Mesenchymal stem cell (in vitro differentiated cells and primary cell): ENCODE measurements at regions not wholly inside any gene's neighbourhood (a gene's known extent, or its start where the extent isn't known, plus 50 kb on each side); places are given as distances from the start of the nearest gene placed in this dataset.

Source experiments
- DNase-seq: peaks from one replicate; pipeline ENCODE4 v3.0.0-alpha.2; 2013
- H2AFZ ChIP-seq: one replicate; pipeline ENCODE4 v1.6.1; 2013; ENCODE audit warnings: low read depth, mild to moderate bottlenecking, control low read depth, inconsistent platforms, low read length, moderate library complexity
- H2AK5ac ChIP-seq: 2 replicates; pipeline ENCODE4 v1.6.1; 2013; ENCODE audit warnings: low read length, moderate library complexity, mild to moderate bottlenecking, inconsistent platforms; ENCODE audit not compliant: severe bottlenecking
- H2BK120ac ChIP-seq: one replicate; pipeline ENCODE4 v1.6.1; 2013; ENCODE audit warnings: low read depth, mild to moderate bottlenecking, inconsistent platforms, low read length, moderate library complexity
- H2BK12ac ChIP-seq, 2 experiments: one replicate each; pipeline ENCODE4 v1.6.1; 2013; ENCODE audit warnings: inconsistent platforms in 2 of 2, low read length in 2 of 2, mild to moderate bottlenecking in 2 of 2, moderate library complexity in 2 of 2, control low read depth in 1 of 2
- H2BK15ac ChIP-seq: one replicate; pipeline ENCODE4 v1.6.1; 2013; ENCODE audit warnings: mild to moderate bottlenecking, low read depth, inconsistent platforms; ENCODE audit not compliant: poor library complexity, severe bottlenecking
- H2BK5ac ChIP-seq: 2 replicates; pipeline ENCODE4 v1.6.1; 2013; ENCODE audit warnings: low read depth, mild to moderate bottlenecking, low read length, control low read depth, inconsistent platforms; ENCODE audit not compliant: poor library complexity, severe bottlenecking
- H3K14ac ChIP-seq, 2 experiments: one replicate each; pipeline ENCODE4 v1.6.1; 2013; ENCODE audit warnings: inconsistent platforms in 2 of 2, low read length in 2 of 2, control low read depth in 1 of 2, mild to moderate bottlenecking in 1 of 2, moderate library complexity in 1 of 2
- H3K18ac ChIP-seq, 2 experiments: one replicate each; pipeline ENCODE4 v1.6.1; 2013; ENCODE audit warnings: inconsistent platforms in 2 of 2, low read length in 2 of 2, control low read depth in 1 of 2, low read depth in 1 of 2, mild to moderate bottlenecking in 1 of 2
- H3K23ac ChIP-seq, 2 experiments: one replicate each; pipeline ENCODE4 v1.6.1; 2013; ENCODE audit warnings: inconsistent platforms in 2 of 2, low read length in 2 of 2, mild to moderate bottlenecking in 2 of 2, moderate library complexity in 2 of 2, control low read depth in 1 of 2
- H3K27ac ChIP-seq: 2 replicates; pipeline ENCODE4 v1.5.1; 2013; ENCODE audit warnings: mild to moderate bottlenecking, moderate library complexity, low read length, control low read depth, inconsistent platforms; ENCODE audit not compliant: poor library complexity, severe bottlenecking
- H3K27me3 ChIP-seq, 2 experiments: 2 replicates each; pipeline versions ENCODE4 v1.6.1 to v1.7.0; 2013; ENCODE audit warnings: low read length in 2 of 2, mild to moderate bottlenecking in 2 of 2, moderate library complexity in 2 of 2, control low read depth in 1 of 2, inconsistent platforms in 1 of 2; ENCODE audit not compliant: control insufficient read depth in 1 of 2, insufficient read depth in 1 of 2
- H3K36me3 ChIP-seq, 2 experiments: 2 replicates each; pipeline versions ENCODE4 v1.6.1 to v1.7.0; 2013; ENCODE audit warnings: low read length in 2 of 2, control low read depth in 1 of 2, inconsistent platforms in 1 of 2, low read depth in 1 of 2, mild to moderate bottlenecking in 1 of 2; ENCODE audit not compliant: insufficient read depth in 2 of 2, control insufficient read depth in 1 of 2
- H3K4ac ChIP-seq, 2 experiments: one replicate each; pipeline ENCODE4 v1.6.1; 2013; ENCODE audit warnings: inconsistent platforms in 2 of 2, low read length in 2 of 2, mild to moderate bottlenecking in 2 of 2, moderate library complexity in 2 of 2, control low read depth in 1 of 2, low read depth in 1 of 2
- H3K4me1 ChIP-seq: 2 replicates; pipeline ENCODE4 v1.6.1; 2013; ENCODE audit warnings: low read depth, low read length, control low read depth; ENCODE audit not compliant: control insufficient read depth, insufficient read depth
- H3K4me2 ChIP-seq: 2 replicates; pipeline ENCODE4 v1.6.1; 2013; ENCODE audit warnings: low read length, mild to moderate bottlenecking, inconsistent platforms; ENCODE audit not compliant: poor library complexity, severe bottlenecking
- H3K4me3 ChIP-seq, 2 experiments: 2 replicates each; pipeline versions ENCODE4 v1.5.1 to v1.7.0; 2013; ENCODE audit warnings: low read length in 2 of 2, mild to moderate bottlenecking in 2 of 2, control low read depth in 1 of 2, low read depth in 1 of 2; ENCODE audit not compliant: insufficient read depth in 1 of 2
- H3K79me1 ChIP-seq: replicated peaks from 2 replicates; pipeline ENCODE4 v1.6.1; 2013; ENCODE audit warnings: mild to moderate bottlenecking, control low read depth, low read length, inconsistent platforms; ENCODE audit not compliant: poor library complexity, severe bottlenecking
- H3K9ac ChIP-seq: 2 replicates; pipeline ENCODE4 v1.7.0; 2013; ENCODE audit warnings: mild to moderate bottlenecking, low read length, moderate library complexity
- H3K9me3 ChIP-seq: 2 replicates; pipeline ENCODE4 v1.7.0; 2013; ENCODE audit warnings: mild to moderate bottlenecking, low read length; ENCODE audit not compliant: control insufficient read depth
- H4K8ac ChIP-seq: one replicate; pipeline ENCODE4 v1.6.1; 2013; ENCODE audit warnings: inconsistent platforms, mild to moderate bottlenecking, low read length, moderate library complexity
- H4K91ac ChIP-seq: one replicate; pipeline ENCODE4 v1.6.1; 2013; ENCODE audit warnings: mild to moderate bottlenecking, low read length, inconsistent platforms
- WGBS: methylation state at CpG from one replicate; pipeline ENCODE4 v1.1.7; 2013; ENCODE audit warnings: mixed read lengths; 5-methylcytosine and 5-hydroxymethylcytosine counted together

DNA sequence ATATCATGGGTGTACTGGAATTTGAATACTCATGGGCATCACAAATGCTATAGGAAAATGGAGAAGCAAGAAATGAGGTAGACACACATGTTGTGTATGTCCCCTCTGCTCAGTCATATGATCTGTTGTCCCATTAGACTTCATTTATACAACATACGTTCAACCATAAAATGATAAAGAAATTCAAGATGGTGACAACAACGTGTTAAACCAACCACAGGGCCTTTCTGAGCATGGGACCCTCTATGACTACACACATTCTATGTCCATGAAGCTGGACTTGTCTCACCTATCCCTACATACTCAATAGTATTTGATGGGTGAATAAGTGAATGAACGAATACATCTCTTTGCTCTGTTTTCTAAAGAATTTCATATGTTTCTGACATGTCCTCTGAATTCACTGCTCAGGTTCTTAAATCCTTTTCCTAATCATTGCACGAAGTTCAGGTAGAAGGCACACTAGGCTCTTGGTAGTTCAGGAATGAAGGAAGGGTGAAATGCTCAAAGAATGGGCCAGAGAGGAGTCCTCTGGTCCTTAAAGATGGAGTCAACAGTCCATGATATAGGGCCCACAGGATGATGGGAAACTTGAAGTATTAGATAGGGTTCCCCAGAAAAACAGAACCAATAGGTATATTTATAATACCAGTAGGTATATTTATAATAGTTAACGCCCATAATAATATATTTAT lies 105.7 kb upstream of the PPM1H start:
- no peak overlapping the region for H4K8ac ChIP-seq
- no peaks in the 10 kb centered on the region for H3K9me3 ChIP-seq
- no peak for DNase-seq
- no peak overlapping the region for H3K27ac ChIP-seq
- H2BK12ac ChIP-seq = no peak overlapping the region
- no peak overlapping the region for H2AK5ac ChIP-seq
- H3K18ac ChIP-seq = no peak overlapping the region
- H3K36me3 ChIP-seq = no peaks in the 10 kb centered on the region
- no peak overlapping the region for H3K4ac ChIP-seq
- no peak overlapping the region for H2BK5ac ChIP-seq
- no peak overlapping the region for H3K4me2 ChIP-seq
- H3K9ac ChIP-seq = no peak overlapping the region
- no peak overlapping the region for H3K23ac ChIP-seq
- H3K27me3 ChIP-seq = no peaks in the 10 kb centered on the region
- peaks cover 1% of the 10 kb centered on the region for H3K4me1 ChIP-seq
- no peak overlapping the region for H2BK120ac ChIP-seq
- H2BK15ac ChIP-seq = no peak overlapping the region
- WGBS = 70% methylated on average over 4 of the region's 5 CpGs
- H2AFZ ChIP-seq = no peak overlapping the region
- no peak overlapping the region for H3K4me3 ChIP-seq
- H3K79me1 ChIP-seq = no peaks in the 10 kb centered on the region
- no peak overlapping the region for H3K14ac ChIP-seq
- no peak overlapping the region for H4K91ac ChIP-seq

DNA sequence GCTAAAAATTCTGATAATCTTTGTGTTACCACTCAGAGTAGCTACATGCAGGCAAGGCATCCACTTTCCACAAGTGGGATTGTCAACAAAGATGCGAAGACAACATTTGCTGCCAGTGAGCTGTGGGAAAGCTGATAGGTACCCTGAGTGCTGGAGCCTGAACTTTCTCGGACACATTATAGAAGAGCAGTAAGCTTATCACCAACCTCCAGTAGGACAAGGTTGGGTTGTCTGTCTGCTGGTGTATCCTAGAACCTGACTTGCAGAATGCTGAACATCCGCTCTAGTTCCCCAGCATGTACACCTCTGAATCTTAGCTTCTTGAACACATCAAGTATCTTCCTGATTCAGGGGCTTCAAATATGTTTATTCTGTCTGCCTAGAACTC lies 103.8 kb upstream of the PPM1H start:
- Histone ChIP-seq H3K14ac (no peak overlapping the region), H3K9me3 (no peaks in the 10 kb centered on the region), H3K79me1 (no peaks in the 10 kb centered on the region), H4K91ac (no peak overlapping the region), H4K8ac (no peak overlapping the region), H3K9ac (no peak overlapping the region), H2BK5ac (no peak overlapping the region), H3K23ac (no peak overlapping the region), H3K27me3 (no peaks in the 10 kb centered on the region), H2AFZ (no peak overlapping the region), H3K36me3 (no peaks in the 10 kb centered on the region), H3K4me2 (no peak overlapping the region), H3K27ac (no peak overlapping the region), H2AK5ac (no peak overlapping the region), H3K18ac (no peak overlapping the region), H3K4me1 (no peaks in the 10 kb centered on the region), H2BK12ac (no peak overlapping the region), H3K4ac (no peak overlapping the region), H2BK15ac (no peak overlapping the region), H3K4me3 (no peak overlapping the region), H2BK120ac (no peak overlapping the region)
- 80% methylated on average over 2 of the region's 3 CpGs for WGBS
- no peak for DNase-seq

DNA sequence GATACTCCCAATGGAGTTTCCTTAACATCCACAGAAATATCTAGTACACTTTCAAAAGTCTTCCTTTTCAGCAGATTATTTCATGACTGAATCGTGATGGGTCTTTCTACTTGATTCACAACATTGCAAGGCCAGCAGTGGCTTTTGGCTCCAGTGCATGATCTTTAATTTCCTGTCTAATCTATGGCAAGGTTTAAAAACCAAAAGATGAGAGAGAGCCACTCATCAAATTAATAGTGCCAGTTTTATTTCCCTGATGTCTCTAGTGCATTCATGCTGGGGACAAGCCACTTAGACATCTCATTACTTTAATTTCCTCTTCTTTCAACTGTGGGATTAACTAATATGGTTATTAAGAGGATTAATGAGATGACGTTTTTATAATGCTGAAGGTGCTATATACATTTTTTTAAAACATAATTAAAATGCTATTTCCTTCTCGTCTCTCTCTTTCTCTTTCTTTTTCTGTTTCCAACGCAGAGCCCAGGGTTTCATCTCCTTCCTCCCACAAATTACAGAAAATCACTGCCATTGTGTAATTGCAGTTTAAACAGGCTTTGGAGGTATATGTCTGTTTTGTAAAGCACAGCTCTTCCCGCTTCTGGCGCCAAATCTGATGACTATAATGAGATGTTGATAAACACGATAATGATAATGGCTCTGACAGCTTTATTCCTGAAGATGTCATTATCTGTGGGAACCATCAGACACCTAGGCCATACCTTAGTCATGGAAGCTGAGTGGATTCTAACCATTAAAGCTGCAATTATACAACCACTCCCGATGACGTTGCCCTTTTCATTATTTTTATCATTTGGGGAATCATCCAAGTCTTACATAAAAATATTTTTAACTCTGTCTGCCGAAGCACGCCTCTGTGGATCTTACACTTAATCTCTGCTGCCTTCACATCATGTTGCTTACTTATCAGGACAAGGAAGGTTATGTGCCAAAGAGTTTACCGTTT lies 103.1 kb upstream of the PPM1H start:
- H2BK12ac ChIP-seq = no peak overlapping the region
- H4K8ac ChIP-seq = no peak overlapping the region
- WGBS = 94% methylated on average over 9 of the region's 12 CpGs
- H3K4me3 ChIP-seq = no peak overlapping the region
- no peaks in the 10 kb centered on the region for H3K9me3 ChIP-seq
- H3K4me1 ChIP-seq = no peaks in the 10 kb centered on the region
- no peak overlapping the region for H4K91ac ChIP-seq
- H3K4ac ChIP-seq = no peak overlapping the region
- H3K36me3 ChIP-seq = no peaks in the 10 kb centered on the region
- H3K27me3 ChIP-seq = no peaks in the 10 kb centered on the region
- no peak overlapping the region for H3K14ac ChIP-seq
- no peak overlapping the region for H3K18ac ChIP-seq
- no peak overlapping the region for H3K4me2 ChIP-seq
- no peak overlapping the region for H2BK15ac ChIP-seq
- no peak for DNase-seq
- H2AFZ ChIP-seq = no peak overlapping the region
- no peak overlapping the region for H2BK5ac ChIP-seq
- no peak overlapping the region for H3K27ac ChIP-seq
- no peaks in the 10 kb centered on the region for H3K79me1 ChIP-seq
- no peak overlapping the region for H3K9ac ChIP-seq
- H2AK5ac ChIP-seq = no peak overlapping the region
- H2BK120ac ChIP-seq = no peak overlapping the region
- no peak overlapping the region for H3K23ac ChIP-seq

DNA sequence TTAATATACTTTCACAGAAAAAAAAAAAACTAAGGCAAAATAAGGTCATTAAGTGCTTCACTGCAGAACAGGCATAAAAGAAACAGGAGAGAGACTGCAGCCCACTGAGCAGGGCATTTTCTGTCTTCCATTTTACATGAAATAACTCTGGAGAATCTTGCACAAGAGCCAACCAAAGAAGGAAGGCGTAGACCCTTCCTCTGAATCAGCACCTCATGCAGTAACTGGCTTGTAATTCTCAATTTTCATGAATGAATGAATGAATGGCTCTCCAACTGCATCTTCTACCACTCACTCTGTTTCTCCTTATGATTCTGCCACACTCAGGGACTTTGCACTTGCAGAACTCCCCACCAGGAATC lies 102.0 kb upstream of the PPM1H start:
- H3K9me3 ChIP-seq = no peaks in the 10 kb centered on the region
- H2BK15ac ChIP-seq = no peak overlapping the region
- no peak overlapping the region for H3K4me2 ChIP-seq
- no peak overlapping the region for H3K18ac ChIP-seq
- H2AK5ac ChIP-seq = no peak overlapping the region
- no peaks in the 10 kb centered on the region for H3K79me1 ChIP-seq
- no peak overlapping the region for H2BK120ac ChIP-seq
- no peak overlapping the region for H3K9ac ChIP-seq
- no peak overlapping the region for H3K4ac ChIP-seq
- DNase-seq = no peak
- H3K4me3 ChIP-seq = no peak overlapping the region
- H3K27me3 ChIP-seq = no peaks in the 10 kb centered on the region
- no peak overlapping the region for H2BK5ac ChIP-seq
- no peaks in the 10 kb centered on the region for H3K36me3 ChIP-seq
- H4K8ac ChIP-seq = no peak overlapping the region
- H3K23ac ChIP-seq = no peak overlapping the region
- no peak overlapping the region for H2AFZ ChIP-seq
- WGBS = 29% methylated on average over 1 of the region's 1 CpG
- H2BK12ac ChIP-seq = no peak overlapping the region
- no peak overlapping the region for H3K14ac ChIP-seq
- H3K4me1 ChIP-seq = no peaks in the 10 kb centered on the region
- H4K91ac ChIP-seq = no peak overlapping the region
- H3K27ac ChIP-seq = no peak overlapping the region
